Prostate gland (tissue), 2 donors: ENCODE measurements at regions not wholly inside any gene's neighbourhood (a gene's known extent, or its start where the extent isn't known, plus 50 kb on each side); places are given as distances from the start of the nearest gene placed in this dataset.
A peak's percentile ranks its signal among the peaks of the same experiment; 100 is the strongest.
"Not testable (repeated sequence)": the region's sequence is repeated elsewhere in the genome, so short reads cannot be mapped to it uniquely, and the experiment has no call there.

Experiments
- DNase-seq: peaks from one replicate; pipeline ENCODE4 v3.0.0-alpha.2; 2019; ENCODE audit warnings: low spot score
- H3K27ac ChIP-seq, 2 donors: fragments of 200-600 bp; sonication (generic); 2 replicates each; pipeline ENCODE4 v1.5.1; 2017 to 2019
- H3K27me3 ChIP-seq: fragments of 200-600 bp; sonication (generic); replicated peaks from 2 replicates; pipeline ENCODE4 v1.5.1; 2019; ENCODE audit not compliant: insufficient read depth
- H3K36me3 ChIP-seq, 2 donors: fragments of 200-600 bp; sonication (generic); 1 replicate in 1 of 2; 2 replicates in 1 of 2; pipeline versions ENCODE4 v1.5.1 to v1.8.1; 2017 to 2019
- H3K4me1 ChIP-seq: fragments of 200-600 bp; sonication (generic); replicated peaks from 2 replicates; pipeline ENCODE4 v1.5.1; 2019
- H3K4me3 ChIP-seq, 2 donors: fragments of 200-600 bp; sonication (generic); 2 replicates each; pipeline ENCODE4 v1.5.1; 2017 to 2019
- H3K9me3 ChIP-seq: fragments of 200-600 bp; sonication (generic); 2 replicates; pipeline ENCODE4 v1.5.1; 2017
- CTCF ChIP-seq, 4 experiments: fragments of 200-600 bp in 2 of 4; fragments of 450-650 bp in 2 of 4; sonication (generic) in 2 of 4; IDR thresholded peaks; 1 replicate in 3 of 4; 2 replicates in 1 of 4; pipeline ENCODE4 v1.5.1; 2016 to 2019; ENCODE audit warnings: antibody characterized with exemption in 4 of 4, mild to moderate bottlenecking in 2 of 4, moderate library complexity in 2 of 4
- POLR2A ChIP-seq: fragments of 450-650 bp; IDR thresholded peaks from one replicate; pipeline ENCODE4 v1.6.1; 2016; ENCODE audit warnings: antibody characterized with exemption, mild to moderate bottlenecking
- POLR2AphosphoS5 ChIP-seq: sonication (generic); formaldehyde crosslinking; IDR thresholded peaks from one replicate; pipeline ENCODE4 v1.6.1; 2017; ENCODE audit warnings: antibody characterized with exemption
- WGBS: methylation state at CpG from one replicate; pipeline ENCODE4 v1.1.5; 2018; 5-methylcytosine and 5-hydroxymethylcytosine counted together
- intact Hi-C: fragments of 100-400 bp; cut with DNase I; formaldehyde crosslinking; loops from one replicate; pipeline ENCODE4 v1.14.2; 2022
- small RNA-seq, 2 donors: library from RNA; depleted of rRNA; stranded (forward); fragments of <200 nt; gene quantifications; one replicate each; pipeline ENCODE3, GENCODE V24; 2016

GRCh38 chr15:53829471-53829870, 70.0 kb upstream of the WDR72 start:
- no peak overlapping the region for H3K27ac ChIP-seq
- H3K36me3 ChIP-seq: no peaks in the 10 kb centered on the region
- DNase-seq: no peak
- no peaks in the 10 kb centered on the region for H3K27me3 ChIP-seq
- WGBS: 76% methylated on average over 3 of the region's 3 CpGs
- no peaks in the 10 kb centered on the region for H3K4me1 ChIP-seq
- H3K9me3 ChIP-seq: no peaks in the 10 kb centered on the region
- H3K4me3 ChIP-seq: no peak overlapping the region
- TF ChIP-seq POLR2AphosphoS5 (no peak), CTCF (IDR thresholded peaks at IDR 0.05) (no peak), POLR2A (no peak)
- intact Hi-C loops: no loop called here

GRCh38 chr15:53827355-53827754, 67.9 kb upstream of the WDR72 start:
- intact Hi-C loops: no loop called here
- Histone ChIP-seq H3K27ac (no peak overlapping the region), H3K36me3 (no peaks in the 10 kb centered on the region), H3K4me1 (no peaks in the 10 kb centered on the region), H3K4me3 (no peak overlapping the region), H3K9me3 (no peaks in the 10 kb centered on the region), H3K27me3 (no peaks in the 10 kb centered on the region)
- TF ChIP-seq CTCF (IDR thresholded peaks at IDR 0.05): no peak
- no peak for TF ChIP-seq POLR2AphosphoS5
- no peak for TF ChIP-seq POLR2A
- WGBS: 91% methylated on average over 4 of the region's 4 CpGs
- no peak for DNase-seq

GRCh38 chr15:53811530-53811929, 52.1 kb upstream of the WDR72 start:
- WGBS: 19% methylated on average over 2 of the region's 2 CpGs
- no peak overlapping the region for H3K4me3 ChIP-seq
- H3K4me1 ChIP-seq: no peaks in the 10 kb centered on the region
- no peaks in the 10 kb centered on the region for H3K9me3 ChIP-seq
- no peaks in the 10 kb centered on the region for H3K36me3 ChIP-seq
- no peaks in the 10 kb centered on the region for H3K27me3 ChIP-seq
- H3K27ac ChIP-seq: no peak overlapping the region
- DNase-seq: no peak
- TF ChIP-seq CTCF (IDR thresholded peaks at IDR 0.05): peak in 1 of 4 experiments; percentile 21
- TF ChIP-seq POLR2A: no peak
- TF ChIP-seq POLR2AphosphoS5: no peak
- intact Hi-C loops: no loop called here

- DNase-seq, intact Hi-C loops: not testable (repeated sequence)
- WGBS: 71% methylated on average over 7 of the region's 7 CpGs
Measured at GRCh38 chr15:53810306-53810705, 50.8 kb upstream of the WDR72 start.

More at GRCh38 chr15:53810306-53810705, 50.8 kb upstream of the WDR72 start:
- H3K27ac ChIP-seq, H3K9me3 ChIP-seq, H3K4me3 ChIP-seq, H3K27me3 ChIP-seq, H3K4me1 ChIP-seq, H3K36me3 ChIP-seq: not testable (repeated sequence)

Small RNAs in the stretch of these regions (small RNA-seq; reads per million reads assigned to genes)
- 0 reads per million in 2 donors for gene AC084759.1
